GM18868 (cell line): ENCODE measurements at regions not wholly inside any gene's neighbourhood (a gene's known extent, or its start where the extent isn't known, plus 50 kb on each side); places are given as distances from the start of the nearest gene placed in this dataset.

Experiments used
- ATAC-seq: cut with Tn5 transposase; IDR thresholded peaks from one replicate; pipeline ENCODE4 v1.9.1; 2021; ENCODE audit warnings: mild to moderate bottlenecking, moderate library complexity; ENCODE audit not compliant: unreplicated experiment

GRCh38 chr18:30376515-30376914 is 666.0 kb downstream of the DSC3 start:
- no peak for ATAC-seq

- ATAC-seq = no peak
These were observed 680.5 kb downstream of the DSC3 start for GRCh38 chr18:30361864-30362540.

GRCh38 chr18:30359521-30359920 is 683.0 kb downstream of the DSC3 start:
- peak; percentile 65 for ATAC-seq

GRCh38 chr18:30358555-30358954 is 684.0 kb downstream of the DSC3 start:
- ATAC-seq = no peak

DNA sequence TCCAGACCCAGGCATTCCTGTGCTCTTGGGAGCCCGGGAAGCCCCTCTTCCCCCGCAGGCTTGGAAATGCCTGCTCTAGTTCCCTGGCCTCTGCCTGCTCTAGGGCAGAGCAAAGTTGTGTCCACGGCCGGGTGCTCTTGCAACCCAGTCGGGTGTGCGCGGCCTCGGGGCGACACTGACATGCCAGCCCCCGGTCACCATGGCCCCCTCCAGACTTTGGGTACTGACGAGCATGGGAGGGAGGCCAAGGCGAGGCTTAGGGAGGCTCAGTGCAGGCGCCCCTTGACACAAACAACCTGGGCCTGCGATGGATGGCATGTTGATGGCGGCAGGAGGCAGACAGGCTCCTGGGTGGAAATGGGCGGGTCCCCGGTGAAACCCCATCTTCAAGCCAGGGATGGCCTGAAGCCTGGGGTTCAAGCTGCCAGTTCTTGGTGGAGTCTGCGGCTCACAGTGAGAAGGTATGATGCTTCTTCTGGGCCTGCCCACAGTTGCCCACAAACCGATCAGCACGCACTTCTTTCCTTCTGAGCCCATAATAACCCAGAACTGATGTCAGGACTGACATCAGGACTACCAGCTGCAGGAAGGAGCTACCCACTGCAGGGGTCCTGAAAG is 689.9 kb downstream of the DSC3 start:
- no peak for ATAC-seq

DNA sequence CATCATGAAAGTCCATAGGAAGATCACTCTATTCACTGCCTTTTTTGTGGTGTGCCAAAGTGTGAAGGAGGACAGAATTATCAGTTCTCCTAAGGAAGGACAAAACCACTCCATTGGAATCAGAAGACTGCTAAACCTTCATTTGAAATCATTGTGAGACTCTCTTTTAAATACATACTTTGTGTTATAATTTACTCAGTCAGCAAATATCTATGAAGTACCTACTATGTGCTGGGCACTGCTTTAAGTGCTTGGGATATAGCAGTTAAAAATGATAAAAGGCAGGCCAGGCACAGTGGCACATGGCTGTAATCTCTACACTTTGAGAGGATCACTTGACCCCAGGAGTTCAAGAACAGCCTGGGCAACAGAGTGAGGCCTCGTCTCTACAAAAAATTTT is 692.3 kb downstream of the DSC3 start:
- no peak for ATAC-seq

DNA sequence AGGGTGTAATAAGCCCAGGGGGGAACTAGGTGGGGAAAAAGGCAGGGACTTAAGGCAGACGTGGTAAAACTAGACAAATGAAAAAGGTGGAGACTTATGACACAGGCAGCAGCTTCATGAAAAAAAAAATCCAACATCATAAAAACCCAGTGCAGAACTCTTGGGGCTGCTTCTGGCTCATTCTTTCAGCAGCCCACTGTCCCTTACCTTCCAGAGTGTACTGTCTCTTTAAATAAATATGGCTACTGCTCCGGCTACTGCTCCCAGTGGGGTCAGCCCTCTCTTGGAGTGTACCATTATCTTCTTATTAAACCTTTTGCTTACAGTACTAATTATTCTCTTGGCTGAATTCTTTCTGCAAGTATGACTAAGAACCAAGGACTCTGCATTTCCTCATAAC is 699.5 kb downstream of the DSC3 start:
- no peak for ATAC-seq

DNA sequence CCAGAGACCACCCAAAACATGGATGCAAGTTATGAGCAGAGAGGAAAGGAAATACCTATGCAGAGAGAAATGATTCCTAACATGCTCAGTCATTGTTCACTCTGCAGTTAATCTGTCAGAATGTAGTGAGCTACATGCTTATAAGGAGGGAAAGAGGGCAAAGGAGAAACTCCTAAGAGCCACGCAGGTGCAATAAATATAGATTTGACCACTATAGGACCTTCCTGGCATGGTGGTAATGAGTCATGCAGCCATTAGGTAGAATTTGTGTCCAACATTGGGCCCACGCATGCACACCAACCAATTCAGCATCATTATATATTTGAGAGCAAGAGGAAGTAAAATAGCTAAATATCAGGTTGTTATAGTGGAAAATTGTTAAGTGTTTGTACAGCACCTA is 699.9 kb downstream of the DSC3 start:
- ATAC-seq = no peak

DNA sequence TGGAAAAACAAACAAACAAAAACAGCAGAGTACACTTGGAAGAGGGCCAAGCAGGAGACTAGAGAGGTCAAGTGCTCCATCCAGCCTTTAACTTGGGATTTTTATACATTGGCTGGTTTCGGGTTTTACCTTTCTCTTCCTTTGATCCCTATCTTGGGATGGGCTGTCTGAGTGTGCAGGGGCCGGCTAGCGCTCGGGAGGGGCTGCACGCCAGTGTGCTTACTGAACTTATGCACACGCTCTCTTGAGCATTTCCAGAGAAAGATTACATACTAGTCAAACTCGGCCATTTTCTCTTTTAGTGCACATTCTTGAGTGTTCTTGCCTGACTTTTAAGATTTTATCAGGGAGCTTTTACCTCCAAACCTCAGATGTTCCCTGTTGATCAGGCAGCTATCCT is 707.8 kb downstream of the DSC3 start:
- ATAC-seq = no peak

GRCh38 chr18:30333310-30333709 is 709.2 kb downstream of the DSC3 start:
- no peak for ATAC-seq

GRCh38 chr18:30328839-30329238 is 713.7 kb downstream of the DSC3 start:
- ATAC-seq = no peak

DNA sequence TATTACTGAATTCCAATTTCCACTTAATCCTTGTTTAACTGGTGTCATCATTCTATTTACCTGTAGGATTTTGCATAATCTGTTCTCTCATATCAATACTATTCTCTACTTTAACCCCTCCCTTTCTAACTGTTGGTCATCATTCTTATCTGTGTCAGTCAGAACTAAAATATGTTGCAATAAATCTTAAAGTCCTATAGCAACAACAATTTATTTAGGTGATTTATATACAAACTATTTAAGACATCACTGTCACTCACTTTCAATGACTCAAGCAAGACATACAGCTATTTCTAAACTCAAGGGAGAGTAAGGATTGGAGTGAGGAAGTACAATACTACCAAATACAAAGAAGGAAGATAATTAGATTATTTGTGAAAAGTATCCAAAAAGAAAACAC is 740.4 kb downstream of the DSC3 start:
- no peak for ATAC-seq

DNA sequence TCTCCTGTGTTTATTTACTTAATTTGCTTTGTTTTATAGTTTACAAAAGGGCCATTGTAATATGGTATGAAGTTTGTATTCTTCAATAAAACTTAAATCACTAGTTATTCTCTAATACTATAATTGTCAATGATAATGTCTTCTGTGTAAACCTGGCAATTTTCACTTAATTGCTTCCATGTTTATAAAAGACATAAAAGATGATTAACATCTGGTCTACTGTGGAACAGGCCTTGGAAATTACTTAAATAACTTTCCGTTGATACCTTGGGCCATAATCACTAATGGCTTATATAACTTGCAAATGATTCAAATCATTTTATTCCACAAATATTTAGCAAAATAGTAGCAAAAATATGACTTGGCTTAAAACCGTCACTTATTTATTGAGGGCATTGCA is 743.8 kb downstream of the DSC3 start:
- ATAC-seq = no peak

DNA sequence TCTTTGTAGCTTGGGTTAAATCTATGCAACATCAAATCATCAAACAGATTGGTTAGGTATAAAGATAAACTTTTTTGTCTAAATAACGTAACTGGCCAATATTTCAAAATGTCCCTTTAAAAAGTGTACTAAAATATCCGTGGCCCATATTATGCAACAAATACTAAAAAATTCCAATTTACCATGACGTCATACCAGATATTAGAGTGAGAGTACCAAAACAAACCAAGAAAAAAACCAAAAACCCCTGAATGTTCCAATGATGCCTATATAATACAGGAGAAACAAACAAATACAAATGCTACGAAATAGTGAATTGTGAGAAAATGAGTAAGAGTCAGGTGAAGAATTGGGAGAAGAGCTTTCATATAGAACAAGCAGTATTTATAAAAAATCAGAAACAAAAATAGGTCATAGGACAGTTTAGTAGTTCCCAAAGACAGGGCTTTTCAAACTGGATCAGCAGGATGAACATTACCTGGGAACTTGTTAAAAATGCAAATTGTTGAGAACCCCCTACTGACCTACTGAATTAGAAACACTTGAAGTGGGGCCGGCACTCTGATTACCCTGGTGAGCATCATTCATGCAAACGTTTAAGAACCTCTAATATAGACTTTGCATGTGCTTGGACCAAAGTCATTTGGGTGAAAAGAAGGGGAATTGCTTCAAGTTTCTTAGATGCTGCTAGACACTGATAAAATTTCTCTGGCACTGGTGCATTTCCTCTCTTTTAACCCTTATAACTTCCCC is 753.7 kb downstream of the DSC3 start:
- ATAC-seq = no peak

- peak; percentile 87 for ATAC-seq
These were observed 761.6 kb downstream of the DSC3 start for GRCh38 chr18:30280861-30281470.

DNA sequence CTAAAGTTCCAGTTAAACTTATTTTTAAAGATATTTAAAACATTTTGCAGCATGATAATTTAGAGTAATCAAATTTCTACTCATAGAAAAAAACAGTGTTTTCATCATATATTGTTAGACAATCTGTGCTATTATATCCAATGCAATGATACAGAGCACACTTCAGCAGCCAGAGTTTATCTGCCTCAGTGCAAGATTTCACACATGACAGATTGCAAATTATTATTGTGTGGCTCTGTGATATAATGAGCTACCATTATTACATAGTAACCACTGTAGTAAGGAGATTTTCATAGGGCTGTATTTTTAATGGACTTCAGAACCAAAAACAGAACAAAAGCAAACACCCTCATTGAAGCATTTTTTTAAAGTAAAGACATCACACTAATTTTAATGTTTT is 762.4 kb downstream of the DSC3 start:
- ATAC-seq = no peak

GRCh38 chr18:30277676-30278075 is 764.9 kb downstream of the DSC3 start:
- no peak for ATAC-seq

GRCh38 chr18:30271716-30272115 is 770.8 kb downstream of the DSC3 start:
- ATAC-seq = no peak

DNA sequence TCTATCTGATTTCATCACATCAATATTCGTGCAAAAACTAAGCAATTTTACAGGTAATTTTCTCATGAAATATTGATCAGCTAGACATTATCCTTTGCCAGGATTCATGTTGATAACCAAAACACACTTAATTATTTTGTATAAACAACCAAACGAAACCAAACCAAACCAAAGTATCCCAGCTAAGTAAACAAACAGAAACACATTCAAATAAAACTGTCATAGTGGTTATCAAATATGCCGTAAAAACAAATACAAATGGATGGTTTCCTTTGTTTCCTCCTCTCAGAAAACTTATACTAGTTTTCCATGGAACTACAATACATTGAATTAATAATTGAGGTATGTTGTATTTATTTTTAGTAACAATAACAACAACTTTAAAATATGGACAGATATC is 777.4 kb downstream of the DSC3 start:
- no peak for ATAC-seq

DNA sequence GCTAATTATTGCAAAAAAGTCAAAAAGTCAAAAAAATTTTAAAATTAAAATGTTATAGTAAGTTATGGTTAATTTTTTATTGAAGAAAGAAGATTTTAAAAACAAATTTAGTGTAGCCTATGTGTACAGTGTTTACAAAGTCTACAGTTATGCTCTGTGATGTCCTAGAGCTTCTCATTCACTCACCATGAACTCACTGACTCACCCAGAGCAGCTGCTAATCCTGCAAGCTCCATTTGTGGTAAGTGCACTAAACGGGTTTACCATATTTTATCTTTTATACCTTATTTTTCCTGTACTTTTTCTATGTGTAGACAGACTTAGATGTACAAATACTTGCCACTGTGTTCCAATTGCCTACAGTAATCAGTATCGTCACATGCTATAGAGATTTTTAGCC is 788.2 kb downstream of the DSC3 start:
- ATAC-seq = no peak

DNA sequence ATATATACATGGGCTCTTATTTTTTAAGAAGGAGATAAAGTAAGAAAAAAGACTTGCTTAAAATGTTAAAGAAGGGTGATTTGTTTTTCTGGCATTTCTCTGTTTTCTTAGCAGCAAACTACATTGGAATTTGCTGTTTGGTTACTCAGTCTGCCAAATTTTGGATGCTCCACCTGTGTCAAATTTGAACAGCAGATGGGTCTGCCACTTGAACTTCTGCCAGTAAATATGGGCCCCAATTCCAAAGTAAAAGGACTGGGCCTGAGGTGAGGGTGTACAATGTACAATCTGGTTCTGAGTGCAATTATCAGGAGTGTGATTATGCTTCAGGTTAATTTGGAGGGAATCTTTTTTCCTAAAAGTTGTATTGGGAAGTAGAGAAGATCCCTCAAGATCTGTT is 794.5 kb downstream of the DSC3 start:
- ATAC-seq = no peak
